NCI-H1092 (cell line): ENCODE measurements at regions not wholly inside any gene's neighbourhood (a gene's known extent, or its start where the extent isn't known, plus 50 kb on each side); places are given as distances from the start of the nearest gene placed in this dataset.
A peak's percentile ranks its signal among the peaks of the same experiment; 100 is the strongest.

Source experiments
- DNase-seq: peaks from one replicate; lab custom pipeline; 2025; lab: John Stamatoyannopoulos, UW

DNA sequence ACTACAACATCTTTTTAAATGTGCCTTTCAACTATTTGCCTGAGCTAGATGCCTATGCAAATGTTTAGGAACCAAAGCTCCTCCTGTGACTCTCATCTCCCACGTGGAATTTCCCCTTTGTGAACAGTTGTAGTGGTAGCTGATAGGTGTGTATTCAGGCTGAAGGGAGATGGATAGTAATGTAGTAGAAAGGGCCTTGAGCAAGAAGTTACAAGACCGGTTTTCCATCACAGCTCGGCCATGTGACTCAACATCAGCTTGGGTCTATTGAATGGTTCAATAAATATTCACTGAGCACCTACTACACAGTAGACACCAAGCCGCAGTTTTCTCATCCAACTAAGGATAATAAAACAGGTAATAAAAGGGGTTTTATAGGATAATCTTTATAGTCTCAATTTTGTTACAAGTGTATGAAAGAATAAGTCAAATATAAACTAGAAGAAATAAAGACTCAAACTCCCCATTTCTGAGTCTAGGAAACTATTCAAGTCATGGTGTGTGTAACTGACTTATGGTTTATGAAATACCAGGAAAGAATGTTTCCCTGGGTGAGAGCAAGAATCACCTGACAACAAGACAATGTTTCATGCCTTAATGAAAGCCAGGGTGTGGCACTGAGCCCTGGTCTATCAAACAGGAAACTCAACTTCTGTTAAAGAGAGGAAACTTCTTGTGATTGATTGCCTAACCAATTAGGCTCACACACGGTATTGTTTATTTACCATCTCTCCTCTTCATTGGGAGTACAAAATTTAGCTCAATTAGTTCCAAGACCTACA is 187.1 kb upstream of the SPEF2 start:
- no peak for DNase-seq

DNA sequence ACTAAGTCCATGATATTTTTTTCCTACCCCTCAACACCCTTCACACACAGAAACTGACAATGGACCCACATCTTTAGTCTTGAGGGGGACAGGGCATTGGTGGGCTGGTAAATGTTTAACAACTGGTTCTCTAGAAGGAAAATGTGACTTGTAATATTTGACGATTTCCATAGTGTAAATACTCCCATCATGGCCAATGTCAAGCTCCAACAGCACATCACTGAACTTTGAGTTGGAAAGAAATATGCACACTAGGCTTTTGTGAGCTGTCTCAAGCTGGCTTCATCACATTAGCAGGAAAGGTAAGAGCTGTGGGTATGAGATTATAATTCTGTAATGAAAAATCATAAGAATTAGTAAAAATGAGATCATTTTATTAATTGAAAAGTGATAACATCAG is 189.9 kb upstream of the PRLR start:
- DNase-seq: no peak

GRCh38 chr5:35417040-35417439 is 186.8 kb upstream of the PRLR start:
- no peak for DNase-seq

GRCh38 chr5:35416217-35416988 is 186.1 kb upstream of the PRLR start:
- DNase-seq: no peak

DNA sequence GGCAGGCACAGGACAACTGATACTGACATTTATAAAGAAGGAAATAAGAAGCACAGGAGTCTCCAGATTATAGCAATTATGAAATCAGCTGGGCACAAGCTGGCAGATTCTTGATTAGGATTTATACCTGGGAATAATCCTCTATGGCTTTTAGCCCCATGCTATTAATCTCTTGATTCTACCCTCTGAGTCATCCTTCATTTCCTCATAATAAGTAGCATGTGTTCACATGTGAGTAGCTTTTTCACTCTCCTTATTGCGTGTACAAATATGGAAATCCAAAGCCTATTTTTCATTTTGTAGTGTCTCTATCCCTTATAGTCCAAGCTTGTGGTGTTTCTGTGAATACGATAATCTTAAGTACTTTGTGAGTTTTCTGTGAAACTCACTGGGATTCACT is 185.0 kb upstream of the PRLR start:
- no peak for DNase-seq

DNA sequence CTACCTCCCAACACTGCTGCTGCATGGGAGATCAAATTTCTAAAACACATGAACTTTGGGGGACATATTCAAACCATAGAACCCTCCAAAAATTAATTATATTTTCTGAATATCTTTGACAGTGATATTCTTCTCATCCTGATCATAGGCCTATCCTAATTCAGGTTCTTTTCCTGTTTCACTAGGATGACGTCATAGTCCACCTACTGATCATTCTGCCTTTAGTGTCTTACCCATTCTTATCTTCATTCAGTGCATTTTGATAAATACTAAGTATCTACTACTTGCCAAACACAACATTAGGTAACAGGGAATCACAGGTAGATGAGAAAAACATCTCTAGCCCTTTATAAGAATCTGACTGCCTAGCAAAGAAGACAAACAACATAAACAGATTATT is 179.1 kb upstream of the PRLR start:
- DNase-seq: no peak

DNA sequence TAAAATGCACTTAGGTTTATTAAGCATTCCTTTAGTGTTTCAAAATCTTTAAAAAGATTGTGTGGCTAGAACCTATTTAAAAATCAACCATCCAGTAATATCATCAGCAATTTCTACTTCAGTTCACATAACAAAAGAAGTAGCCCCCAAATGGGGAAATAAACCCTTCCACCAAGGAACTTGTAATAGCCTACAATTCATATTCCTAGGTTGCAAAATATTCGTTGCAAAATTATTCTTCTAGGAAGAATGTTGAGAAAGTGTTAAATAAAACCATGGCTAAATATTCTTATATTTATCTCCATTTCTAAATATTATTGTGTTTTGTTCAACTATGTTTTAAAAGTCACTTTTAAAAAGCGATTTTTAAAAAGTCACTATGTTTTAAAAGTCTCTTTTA is 177.9 kb upstream of the PRLR start:
- DNase-seq: no peak

GRCh38 chr5:35407697-35408096 is 177.4 kb upstream of the PRLR start:
- DNase-seq: no peak

DNA sequence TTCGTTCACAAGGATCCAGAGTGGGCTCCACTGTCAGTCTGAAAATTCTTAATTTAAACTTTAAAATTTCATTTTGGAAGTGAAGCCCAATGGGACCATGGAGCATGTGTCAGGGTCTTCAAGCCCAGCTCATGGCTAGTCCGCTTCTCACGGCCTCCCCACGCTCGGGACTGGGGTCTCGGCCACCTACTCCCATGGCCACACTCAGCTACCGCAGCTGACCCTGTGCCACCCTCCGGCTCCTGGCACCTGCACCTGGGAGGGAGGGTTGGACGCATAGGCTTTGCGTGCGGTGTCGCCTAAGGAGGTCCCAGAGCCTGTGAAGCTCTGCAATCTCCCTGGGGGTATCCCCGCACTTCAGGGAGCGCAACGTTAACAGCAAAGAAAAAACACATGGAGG is 175.7 kb upstream of the PRLR start:
- DNase-seq: no peak

DNA sequence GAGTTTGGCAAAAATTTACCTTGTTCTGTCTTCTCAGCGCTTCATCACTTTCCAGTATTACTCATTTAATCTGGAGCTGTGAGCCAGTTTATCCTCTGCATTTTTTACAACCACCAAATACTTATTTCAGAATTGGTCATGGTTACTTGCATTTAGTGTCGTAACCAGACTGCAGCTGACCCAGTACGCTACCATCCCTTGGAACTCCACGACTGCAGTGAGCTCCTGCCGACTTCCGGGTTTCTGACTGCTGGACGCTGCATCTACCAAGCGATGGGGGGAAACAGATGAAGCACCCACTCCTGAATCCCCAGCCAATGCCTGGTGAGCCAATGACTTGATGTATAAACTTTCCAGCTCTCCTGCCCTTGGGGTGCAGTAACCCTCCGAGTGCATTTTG is 174.4 kb upstream of the PRLR start:
- DNase-seq: no peak

GRCh38 chr5:35393901-35394300 is 163.6 kb upstream of the PRLR start:
- DNase-seq: no peak

- DNase-seq: no peak
Measured at GRCh38 chr5:35384658-35385057, 154.4 kb upstream of the PRLR start.

DNA sequence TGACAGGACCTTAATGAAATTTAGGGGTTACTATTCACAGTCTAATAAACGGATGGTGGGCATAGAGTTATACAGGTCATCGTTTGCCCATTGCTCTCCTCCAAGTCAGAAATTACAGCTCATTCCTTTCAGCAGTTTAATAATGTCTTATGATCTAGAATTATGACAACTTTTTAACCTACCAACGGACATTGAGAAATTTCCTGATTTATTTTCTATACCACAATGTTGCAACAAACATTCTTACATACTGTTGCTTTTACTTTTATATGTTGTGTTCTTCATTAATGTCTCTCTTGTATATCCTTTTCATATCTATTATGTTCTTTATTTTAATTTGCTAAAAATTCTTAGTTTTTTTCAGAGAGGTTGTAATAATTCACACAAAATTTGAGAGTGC is 152.8 kb upstream of the PRLR start:
- DNase-seq: no peak

GRCh38 chr5:35377653-35378052 is 147.4 kb upstream of the PRLR start:
- DNase-seq: no peak

- DNase-seq: no peak
Measured at GRCh38 chr5:35374584-35374983, 144.3 kb upstream of the PRLR start.

- no peak for DNase-seq
Measured at GRCh38 chr5:35373249-35373648, 143.0 kb upstream of the PRLR start.

GRCh38 chr5:35372482-35372881 is 142.2 kb upstream of the PRLR start:
- no peak for DNase-seq

GRCh38 chr5:35371951-35372426 is 141.7 kb upstream of the PRLR start:
- no peak for DNase-seq

DNA sequence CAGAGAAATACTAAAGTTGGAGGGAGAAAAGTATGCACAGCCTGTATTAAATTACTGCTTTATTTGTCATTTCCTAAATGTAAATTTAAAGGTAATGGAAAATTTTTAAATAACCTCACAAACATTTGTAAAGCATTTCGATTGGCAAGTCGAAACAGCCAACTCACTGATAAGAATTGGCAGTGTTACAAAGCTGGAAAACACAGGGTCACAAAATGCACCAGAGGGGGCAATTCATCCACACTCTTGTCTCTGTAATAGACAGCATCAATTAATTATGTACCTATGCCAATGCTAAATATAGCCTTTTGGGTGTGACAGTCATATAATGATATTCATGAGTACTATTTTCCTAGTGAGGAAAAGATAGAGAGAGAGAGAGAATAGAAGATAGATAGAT is 140.6 kb upstream of the PRLR start:
- no peak for DNase-seq

DNA sequence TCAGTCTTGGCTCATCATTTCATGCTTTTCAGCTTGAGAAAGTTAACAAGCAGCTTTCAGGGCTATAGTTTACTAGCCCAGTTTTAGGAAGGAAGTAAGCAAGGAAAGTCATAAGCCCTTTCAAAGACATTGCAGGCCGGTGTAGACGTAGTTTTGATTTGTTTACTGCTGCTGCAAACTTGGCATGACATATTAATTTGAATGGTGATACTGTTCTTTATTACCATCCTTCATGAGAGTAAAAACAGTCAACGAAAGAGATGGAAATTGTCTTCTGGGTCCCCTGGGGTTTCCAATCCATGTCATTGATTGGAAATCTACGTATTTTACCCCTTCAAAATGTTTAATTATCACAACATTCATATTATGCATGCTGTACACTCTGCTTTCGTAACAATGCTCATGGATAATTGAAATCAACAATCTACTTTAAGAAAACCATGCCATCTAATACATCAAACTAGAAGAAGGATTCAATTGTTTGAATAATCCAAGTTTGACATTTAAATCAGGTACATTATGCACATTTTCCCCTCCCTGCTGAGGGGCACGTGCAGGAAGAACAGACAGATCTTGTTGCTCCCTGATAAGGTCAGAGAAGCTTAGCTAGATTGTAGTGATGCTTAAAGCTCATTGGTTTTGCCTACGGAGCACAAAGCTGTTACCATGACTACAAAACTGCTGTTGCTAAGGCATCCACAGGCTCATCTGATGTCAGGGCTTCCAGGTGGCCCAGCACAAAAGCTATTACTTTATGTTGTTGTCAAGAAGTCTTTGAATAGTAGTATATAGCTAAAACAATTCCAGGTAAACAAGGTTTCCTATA is 139.9 kb upstream of the PRLR start:
- DNase-seq: peak; percentile 8

GRCh38 chr5:35367526-35367925 is 137.2 kb upstream of the PRLR start:
- no peak for DNase-seq

DNA sequence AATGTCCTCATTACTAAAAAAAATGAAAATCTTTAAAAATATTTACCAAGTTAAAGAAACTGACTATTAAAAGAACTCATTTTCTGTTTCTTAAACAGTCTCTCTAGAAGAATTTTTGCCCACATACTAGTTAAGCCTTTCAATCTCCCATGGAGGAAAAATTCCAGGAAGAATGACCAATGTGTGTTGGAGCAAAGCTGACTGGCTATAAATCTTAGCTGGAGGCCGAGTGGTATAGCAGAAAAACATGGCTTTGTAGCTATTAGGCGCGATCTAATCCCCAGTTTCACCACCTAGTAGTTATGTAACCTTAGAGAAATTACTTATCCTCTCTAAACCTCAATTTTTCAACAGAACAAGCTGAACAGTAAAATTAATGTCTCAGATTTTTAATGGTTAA is 135.5 kb upstream of the PRLR start:
- no peak for DNase-seq

GRCh38 chr5:35364350-35364749 is 134.1 kb upstream of the PRLR start:
- DNase-seq: no peak
